HCT116 (cell line): ENCODE measurements at regions not wholly inside any gene's neighbourhood (a gene's known extent, or its start where the extent isn't known, plus 50 kb on each side); places are given as distances from the start of the nearest gene placed in this dataset.

Source experiments
- ATAC-seq: fragments of 200-7000 bp; cut with Tn5 transposase; 2 replicates; pipeline ENCODE4 v1.9.1; 2020; ENCODE audit warnings: mild to moderate bottlenecking, moderate library complexity
- BruUV-seq: library from RNA; stranded (reverse); fragments of 400-500 nt; replicated peaks from 2 replicates; lab custom pipeline; 2021; lab: Mats Ljungman, UMichigan
- CTCF ChIA-PET: fragments of 300-600 bp; sonication (Branson Sonifier 250); formaldehyde crosslinking; loops from one replicate; lab custom pipeline; 2021; ENCODE audit warnings: antibody characterized with exemption; lab: Charles Lee
- POLR2A ChIA-PET: fragments of 300-600, 350-600 bp; sonication (Branson Sonifier 250); formaldehyde crosslinking; loops from one replicate; lab custom pipeline; 2021; ENCODE audit warnings: antibody characterized with exemption; lab: Charles Lee
- RAD21 ChIA-PET, 2 experiments: fragments of 300-600 bp; sonication (Branson Sonifier 250); formaldehyde crosslinking; loops; one replicate each; lab custom pipeline; 2023; ENCODE audit warnings: low total read pairs in 2 of 2; ENCODE audit not compliant: uncharacterized antibody in 2 of 2, unreplicated experiment in 2 of 2, low non-redundant PET in 1 of 2; lab: Charles Lee
- DNase-seq: peaks from one replicate; pipeline ENCODE4 v3.0.0-alpha.2; 2010; ENCODE audit warnings: low read depth, low spot score
- H2AFZ ChIP-seq: fragments of 200-600 bp; shearing (Covaris generic), sonication (generic); 2 replicates; pipeline ENCODE4 v1.6.1; 2017; ENCODE audit warnings: low read depth, mixed run types, mixed read lengths, antibody characterized with exemption, low read length; ENCODE audit not compliant: poor library complexity, severe bottlenecking
- H3K27ac ChIP-seq: 2 replicates; pipeline ENCODE4 v1.5.1; 2012; ENCODE audit warnings: low read depth, low read length
- H3K27me3 ChIP-seq: fragments of 200-600 bp; sonication (generic); 2 replicates; pipeline ENCODE4 v1.6.1; 2016; ENCODE audit warnings: mixed run types, low read length, mixed read lengths; ENCODE audit not compliant: insufficient read depth
- H3K36me3 ChIP-seq, 2 experiments: fragments of 200-500 bp in 1 of 2; fragments of 200-600 bp in 1 of 2; sonication (Bioruptor generic) in 1 of 2; sonication (generic) in 1 of 2; 2 replicates each; pipeline versions ENCODE4 v1.5.1 to v1.6.1; 2014 to 2016; ENCODE audit warnings: low read length in 2 of 2, inconsistent platforms in 1 of 2, mixed read lengths in 1 of 2, mixed run types in 1 of 2; ENCODE audit not compliant: insufficient read depth in 2 of 2, control insufficient read depth in 1 of 2
- H3K4me1 ChIP-seq, 2 experiments: fragments of 200-600 bp in 1 of 2; sonication (generic) in 1 of 2; 2 replicates each; pipeline versions ENCODE4 v1.5.1 to v1.6.1; 2012 to 2017; ENCODE audit warnings: low read length in 2 of 2, inconsistent platforms in 1 of 2, mild to moderate bottlenecking in 1 of 2, mixed read lengths in 1 of 2, mixed run types in 1 of 2, moderate library complexity in 1 of 2; ENCODE audit not compliant: insufficient read depth in 2 of 2, control insufficient read depth in 1 of 2
- H3K4me2 ChIP-seq: fragments of 200-600 bp; sonication (generic); 2 replicates; pipeline ENCODE4 v1.6.1; 2017; ENCODE audit warnings: mixed run types, low read length, mixed read lengths
- H3K4me3 ChIP-seq, 2 experiments: fragments of 200-600 bp in 1 of 2; sonication (generic) in 1 of 2; replicated peaks in 1 of 2; 2 replicates each; pipeline ENCODE4 v1.5.1; 2011 to 2016; ENCODE audit warnings: low read length in 2 of 2, control low read depth in 1 of 2, low read depth in 1 of 2, mild to moderate bottlenecking in 1 of 2, mixed read lengths in 1 of 2, mixed run types in 1 of 2
- H3K79me2 ChIP-seq: fragments of 200-600 bp; sonication (generic); 2 replicates; pipeline ENCODE4 v1.6.1; 2017; ENCODE audit warnings: mild to moderate bottlenecking, mixed run types, low read length, moderate library complexity, mixed read lengths; ENCODE audit not compliant: insufficient read depth
- H3K9ac ChIP-seq: fragments of 200-600 bp; sonication (generic); 2 replicates; pipeline ENCODE4 v1.6.1; 2016; ENCODE audit warnings: low read length, mixed read lengths
- H3K9me2 ChIP-seq: fragments of 200-600 bp; sonication (generic), shearing (Covaris generic); 2 replicates; pipeline ENCODE4 v1.6.1; 2017; ENCODE audit warnings: mixed run types, mild to moderate bottlenecking, moderate library complexity; ENCODE audit not compliant: insufficient read depth
- H3K9me3 ChIP-seq, 2 experiments: fragments of 200-500 bp in 1 of 2; fragments of 200-600 bp in 1 of 2; sonication (Bioruptor generic) in 1 of 2; sonication (generic) in 1 of 2; 2 replicates each; pipeline ENCODE4 v1.6.1; 2014 to 2017; ENCODE audit warnings: low read length in 2 of 2, mixed read lengths in 2 of 2, inconsistent platforms in 1 of 2, low read depth in 1 of 2, mild to moderate bottlenecking in 1 of 2, mixed run types in 1 of 2, moderate library complexity in 1 of 2; ENCODE audit not compliant: control insufficient read depth in 1 of 2, insufficient read depth in 1 of 2
- H4K20me1 ChIP-seq: fragments of 200-600 bp; sonication (generic), shearing (Covaris generic); 2 replicates; pipeline ENCODE4 v1.6.1; 2017; ENCODE audit warnings: mixed run types, mild to moderate bottlenecking, moderate library complexity; ENCODE audit not compliant: insufficient read depth
- POLR2AphosphoS5 ChIP-seq: IDR thresholded peaks from 2 replicates; pipeline ENCODE4 v1.6.1; 2011; ENCODE audit warnings: mild to moderate bottlenecking, low read depth, low read length, moderate library complexity
- RAD21 ChIP-seq: IDR thresholded peaks from 2 replicates; pipeline ENCODE4 v1.6.1; 2012; ENCODE audit warnings: low read depth, mild to moderate bottlenecking
- SIN3A ChIP-seq: IDR thresholded peaks from 2 replicates; pipeline ENCODE4 v1.6.1; 2012; ENCODE audit warnings: low read depth
- SRF ChIP-seq: IDR thresholded peaks from 2 replicates; pipeline ENCODE4 v1.6.1; 2012; ENCODE audit warnings: low read depth
- TCF7L2 ChIP-seq: IDR thresholded peaks from 2 replicates; pipeline ENCODE4 v1.7.0; 2011; ENCODE audit warnings: borderline replicate concordance, inconsistent platforms; ENCODE audit not compliant: insufficient read depth, insufficient read length; ENCODE audit errors: extremely low read depth
- YY1 ChIP-seq: IDR thresholded peaks from 2 replicates; pipeline ENCODE4 v1.6.1; 2011; ENCODE audit warnings: low read length, low read depth, moderate library complexity, mild to moderate bottlenecking; ENCODE audit not compliant: insufficient replicate concordance; ENCODE audit errors: extremely low read depth
- ZFX ChIP-seq: fragments of 450-650 bp; IDR thresholded peaks from 2 replicates; pipeline ENCODE4 v1.6.1; 2017
- intact Hi-C: fragments of 100-400 bp; cut with micrococcal nuclease; formaldehyde crosslinking; loops from 2 replicates; pipeline ENCODE4 v1.10.0; 2022
- TF ChIP-seq, protein P1 (sequence below): IDR thresholded peaks from 2 replicates; pipeline ENCODE4 v1.6.1; 2012; ENCODE audit warnings: low read depth
- TF ChIP-seq, protein P2 (sequence below): IDR thresholded peaks from 2 replicates; pipeline ENCODE4 v1.6.1; 2011; ENCODE audit warnings: mild to moderate bottlenecking, low read length, moderate library complexity; ENCODE audit not compliant: insufficient replicate concordance; ENCODE audit errors: extremely low read depth
- TF ChIP-seq, protein P3 (sequence below): IDR thresholded peaks from 2 replicates; pipeline ENCODE4 v1.6.1; 2012
- TF ChIP-seq, protein P4 (sequence below): IDR thresholded peaks from 2 replicates; pipeline ENCODE4 v1.6.1; 2012

DNA sequence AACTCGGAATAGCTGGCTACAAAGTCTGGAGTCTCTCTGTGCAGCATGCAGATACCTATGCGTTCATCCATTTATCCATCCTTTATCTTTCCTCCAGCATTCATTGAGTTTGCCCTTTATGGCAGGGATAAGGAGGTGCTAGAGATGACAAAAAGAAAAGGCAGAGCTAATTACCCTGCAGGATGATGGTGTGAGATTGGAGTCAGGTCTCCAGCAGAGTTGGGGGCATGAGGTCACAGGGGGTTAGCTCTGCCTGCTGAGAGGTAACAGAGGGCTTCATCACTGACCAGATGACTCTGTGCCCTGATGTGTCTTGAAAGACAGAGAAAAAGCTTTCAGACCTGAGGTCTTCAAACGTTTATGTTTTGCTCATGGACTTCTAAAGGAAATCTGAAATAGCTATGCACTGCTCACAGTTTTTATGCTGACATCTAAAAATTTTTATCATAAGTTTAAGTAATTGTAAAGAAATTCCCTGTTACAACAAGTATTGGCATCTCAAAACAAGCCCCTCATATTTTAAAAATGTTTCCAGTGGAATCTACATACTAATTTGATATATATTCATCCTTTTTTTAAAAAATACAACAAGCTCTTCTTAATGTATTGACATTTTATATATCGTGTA lies 132.3 kb upstream of the ANKRD28 start:
- Histone ChIP-seq H3K9me2 (no peaks in the 10 kb centered on the region), H3K27me3 (no peaks in the 10 kb centered on the region), H3K36me3 (no peaks in the 10 kb centered on the region), H3K4me1 (0 out of 4 replicates have a peak, but pooled peaks cover 0 to 3% of the 10 kb centered on the region in 2 experiments), H4K20me1 (no peaks in the 10 kb centered on the region), H3K4me3 (no peak overlapping the region), H3K79me2 (no peaks in the 10 kb centered on the region), H3K9me3 (no peaks in the 10 kb centered on the region), H3K4me2 (no peak overlapping the region), H3K9ac (no peak overlapping the region), H3K27ac (no peak overlapping the region), H2AFZ (no peak overlapping the region)
- TF ChIP-seq, protein P1, sequence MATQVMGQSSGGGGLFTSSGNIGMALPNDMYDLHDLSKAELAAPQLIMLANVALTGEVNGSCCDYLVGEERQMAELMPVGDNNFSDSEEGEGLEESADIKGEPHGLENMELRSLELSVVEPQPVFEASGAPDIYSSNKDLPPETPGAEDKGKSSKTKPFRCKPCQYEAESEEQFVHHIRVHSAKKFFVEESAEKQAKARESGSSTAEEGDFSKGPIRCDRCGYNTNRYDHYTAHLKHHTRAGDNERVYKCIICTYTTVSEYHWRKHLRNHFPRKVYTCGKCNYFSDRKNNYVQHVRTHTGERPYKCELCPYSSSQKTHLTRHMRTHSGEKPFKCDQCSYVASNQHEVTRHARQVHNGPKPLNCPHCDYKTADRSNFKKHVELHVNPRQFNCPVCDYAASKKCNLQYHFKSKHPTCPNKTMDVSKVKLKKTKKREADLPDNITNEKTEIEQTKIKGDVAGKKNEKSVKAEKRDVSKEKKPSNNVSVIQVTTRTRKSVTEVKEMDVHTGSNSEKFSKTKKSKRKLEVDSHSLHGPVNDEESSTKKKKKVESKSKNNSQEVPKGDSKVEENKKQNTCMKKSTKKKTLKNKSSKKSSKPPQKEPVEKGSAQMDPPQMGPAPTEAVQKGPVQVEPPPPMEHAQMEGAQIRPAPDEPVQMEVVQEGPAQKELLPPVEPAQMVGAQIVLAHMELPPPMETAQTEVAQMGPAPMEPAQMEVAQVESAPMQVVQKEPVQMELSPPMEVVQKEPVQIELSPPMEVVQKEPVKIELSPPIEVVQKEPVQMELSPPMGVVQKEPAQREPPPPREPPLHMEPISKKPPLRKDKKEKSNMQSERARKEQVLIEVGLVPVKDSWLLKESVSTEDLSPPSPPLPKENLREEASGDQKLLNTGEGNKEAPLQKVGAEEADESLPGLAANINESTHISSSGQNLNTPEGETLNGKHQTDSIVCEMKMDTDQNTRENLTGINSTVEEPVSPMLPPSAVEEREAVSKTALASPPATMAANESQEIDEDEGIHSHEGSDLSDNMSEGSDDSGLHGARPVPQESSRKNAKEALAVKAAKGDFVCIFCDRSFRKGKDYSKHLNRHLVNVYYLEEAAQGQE = no peak
- no peak for TF ChIP-seq ZFX
- TF ChIP-seq SRF = no peak
- TF ChIP-seq, protein P2, sequence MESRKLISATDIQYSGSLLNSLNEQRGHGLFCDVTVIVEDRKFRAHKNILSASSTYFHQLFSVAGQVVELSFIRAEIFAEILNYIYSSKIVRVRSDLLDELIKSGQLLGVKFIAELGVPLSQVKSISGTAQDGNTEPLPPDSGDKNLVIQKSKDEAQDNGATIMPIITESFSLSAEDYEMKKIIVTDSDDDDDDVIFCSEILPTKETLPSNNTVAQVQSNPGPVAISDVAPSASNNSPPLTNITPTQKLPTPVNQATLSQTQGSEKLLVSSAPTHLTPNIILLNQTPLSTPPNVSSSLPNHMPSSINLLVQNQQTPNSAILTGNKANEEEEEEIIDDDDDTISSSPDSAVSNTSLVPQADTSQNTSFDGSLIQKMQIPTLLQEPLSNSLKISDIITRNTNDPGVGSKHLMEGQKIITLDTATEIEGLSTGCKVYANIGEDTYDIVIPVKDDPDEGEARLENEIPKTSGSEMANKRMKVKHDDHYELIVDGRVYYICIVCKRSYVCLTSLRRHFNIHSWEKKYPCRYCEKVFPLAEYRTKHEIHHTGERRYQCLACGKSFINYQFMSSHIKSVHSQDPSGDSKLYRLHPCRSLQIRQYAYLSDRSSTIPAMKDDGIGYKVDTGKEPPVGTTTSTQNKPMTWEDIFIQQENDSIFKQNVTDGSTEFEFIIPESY = no peak
- TF ChIP-seq, protein P3, sequence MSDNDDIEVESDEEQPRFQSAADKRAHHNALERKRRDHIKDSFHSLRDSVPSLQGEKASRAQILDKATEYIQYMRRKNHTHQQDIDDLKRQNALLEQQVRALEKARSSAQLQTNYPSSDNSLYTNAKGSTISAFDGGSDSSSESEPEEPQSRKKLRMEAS = no peak
- no peak for TF ChIP-seq TCF7L2
- TF ChIP-seq RAD21 = no peak
- no peak for TF ChIP-seq SIN3A
- TF ChIP-seq, protein P4, sequence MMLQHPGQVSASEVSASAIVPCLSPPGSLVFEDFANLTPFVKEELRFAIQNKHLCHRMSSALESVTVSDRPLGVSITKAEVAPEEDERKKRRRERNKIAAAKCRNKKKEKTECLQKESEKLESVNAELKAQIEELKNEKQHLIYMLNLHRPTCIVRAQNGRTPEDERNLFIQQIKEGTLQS = no peak
- TF ChIP-seq POLR2AphosphoS5 = no peak
- TF ChIP-seq YY1 = no peak
- ChIA-PET CTCF (no interaction called here), RAD21 (no interaction called here), POLR2A (no interaction called here)
- no peak for ATAC-seq
- DNase-seq = no peak
- intact Hi-C loops = no loop called here
- BruUV-seq = no TSS peak
